Parathyroid adenoma (tissue), 2 donors: ENCODE measurements at regions not wholly inside any gene's neighbourhood (a gene's known extent, or its start where the extent isn't known, plus 50 kb on each side); places are given as distances from the start of the nearest gene placed in this dataset.

Experiments used
- H2AFZ ChIP-seq: fragments of 300-600 bp; sonication (generic); one replicate; pipeline ENCODE4 v1.7.0; 2017; ENCODE audit warnings: antibody characterized with exemption, mild to moderate bottlenecking
- H3K27ac ChIP-seq: fragments of 300-600 bp; sonication (generic); one replicate; pipeline ENCODE4 v1.7.0; 2017
- H3K27me3 ChIP-seq: fragments of 300-600 bp; sonication (generic); one replicate; pipeline ENCODE4 v1.7.0; 2017; ENCODE audit warnings: low read length; ENCODE audit not compliant: control insufficient read depth, insufficient read depth
- H3K36me3 ChIP-seq: fragments of 300-600 bp; sonication (generic); one replicate; pipeline ENCODE4 v1.7.0; 2017; ENCODE audit warnings: low read length; ENCODE audit not compliant: control insufficient read depth, insufficient read depth
- H3K4me1 ChIP-seq: fragments of 300-600 bp; sonication (generic); one replicate; pipeline ENCODE4 v1.7.0; 2017; ENCODE audit warnings: control low read depth
- H3K4me2 ChIP-seq: fragments of 300-600 bp; sonication (generic); one replicate; pipeline ENCODE4 v1.7.0; 2017; ENCODE audit warnings: low read length
- H3K4me3 ChIP-seq: fragments of 300-600 bp; sonication (generic); one replicate; pipeline ENCODE4 v1.7.0; 2017; ENCODE audit warnings: low read depth, low read length
- H3K79me2 ChIP-seq: fragments of 300-600 bp; sonication (generic); one replicate; pipeline ENCODE4 v1.7.0; 2017; ENCODE audit warnings: control low read depth
- H3K9ac ChIP-seq: fragments of 300-600 bp; sonication (generic); one replicate; pipeline ENCODE4 v1.7.0; 2017; ENCODE audit warnings: mild to moderate bottlenecking
- H3K9me3 ChIP-seq: fragments of 300-600 bp; sonication (generic); one replicate; pipeline ENCODE4 v1.7.0; 2017; ENCODE audit warnings: low read length; ENCODE audit not compliant: control insufficient read depth
- TF ChIP-seq, protein P1 (sequence below): fragments of 300-600 bp; sonication (generic); IDR thresholded peaks from one replicate; pipeline ENCODE4 v1.7.0; 2017; ENCODE audit warnings: antibody characterized with exemption, mild to moderate bottlenecking
- donor health status: primary hyperparathyroidism.

DNA sequence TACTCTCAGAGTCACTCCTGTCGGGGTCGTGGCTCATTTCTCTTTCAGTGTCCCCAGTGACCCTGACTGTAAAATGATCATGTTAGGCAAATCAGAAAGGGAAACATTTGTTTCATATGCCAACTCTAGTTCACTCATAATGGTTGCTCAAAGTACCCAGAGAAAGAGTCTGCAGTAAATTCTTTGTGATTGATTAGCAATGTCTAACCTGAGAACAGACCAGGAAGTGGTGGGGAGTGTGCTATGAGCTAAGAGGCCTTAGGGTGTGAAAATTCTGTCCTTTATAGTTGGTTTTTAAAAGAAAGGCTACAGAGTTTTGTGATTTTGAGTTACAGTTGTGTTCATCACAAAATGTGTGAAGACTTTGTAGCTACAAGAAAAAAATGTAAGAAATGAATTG, 108.9 kb downstream of the EDEM1 start:
- Histone ChIP-seq H3K4me2 (no peak overlapping the region), H3K4me1 (no peaks in the 10 kb centered on the region), H3K4me3 (no peak overlapping the region), H3K79me2 (no peaks in the 10 kb centered on the region), H3K9me3 (no peaks in the 10 kb centered on the region), H3K9ac (no peak overlapping the region), H3K27ac (no peak overlapping the region), H3K36me3 (no peaks in the 10 kb centered on the region), H2AFZ (no peak overlapping the region), H3K27me3 (no peaks in the 10 kb centered on the region)
- TF ChIP-seq, protein P1, sequence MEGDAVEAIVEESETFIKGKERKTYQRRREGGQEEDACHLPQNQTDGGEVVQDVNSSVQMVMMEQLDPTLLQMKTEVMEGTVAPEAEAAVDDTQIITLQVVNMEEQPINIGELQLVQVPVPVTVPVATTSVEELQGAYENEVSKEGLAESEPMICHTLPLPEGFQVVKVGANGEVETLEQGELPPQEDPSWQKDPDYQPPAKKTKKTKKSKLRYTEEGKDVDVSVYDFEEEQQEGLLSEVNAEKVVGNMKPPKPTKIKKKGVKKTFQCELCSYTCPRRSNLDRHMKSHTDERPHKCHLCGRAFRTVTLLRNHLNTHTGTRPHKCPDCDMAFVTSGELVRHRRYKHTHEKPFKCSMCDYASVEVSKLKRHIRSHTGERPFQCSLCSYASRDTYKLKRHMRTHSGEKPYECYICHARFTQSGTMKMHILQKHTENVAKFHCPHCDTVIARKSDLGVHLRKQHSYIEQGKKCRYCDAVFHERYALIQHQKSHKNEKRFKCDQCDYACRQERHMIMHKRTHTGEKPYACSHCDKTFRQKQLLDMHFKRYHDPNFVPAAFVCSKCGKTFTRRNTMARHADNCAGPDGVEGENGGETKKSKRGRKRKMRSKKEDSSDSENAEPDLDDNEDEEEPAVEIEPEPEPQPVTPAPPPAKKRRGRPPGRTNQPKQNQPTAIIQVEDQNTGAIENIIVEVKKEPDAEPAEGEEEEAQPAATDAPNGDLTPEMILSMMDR: no peak

DNA sequence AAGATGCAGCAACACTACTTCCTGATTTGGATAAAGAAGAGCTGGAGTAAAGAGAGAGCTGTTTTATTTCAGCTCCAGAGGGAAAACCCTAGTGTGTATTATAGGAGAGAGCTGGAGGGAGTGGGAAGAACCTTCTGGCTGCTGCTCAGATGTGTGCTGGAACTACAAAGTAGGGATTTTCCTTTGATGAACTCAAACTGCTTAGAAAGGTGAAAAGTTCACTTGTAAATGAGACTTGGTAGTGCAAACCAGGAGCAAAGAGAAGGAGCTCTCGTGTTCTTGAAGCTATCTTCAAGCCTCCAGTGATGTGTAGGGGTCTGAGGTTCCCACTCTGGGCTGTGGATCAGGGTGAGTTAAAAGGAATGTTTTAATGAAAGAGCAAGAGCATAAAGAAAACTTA, 110.4 kb downstream of the EDEM1 start:
- no peak overlapping the region for H2AFZ ChIP-seq
- H3K4me3 ChIP-seq: no peak overlapping the region
- H3K9ac ChIP-seq: no peak overlapping the region
- no peaks in the 10 kb centered on the region for H3K79me2 ChIP-seq
- no peaks in the 10 kb centered on the region for H3K4me1 ChIP-seq
- no peaks in the 10 kb centered on the region for H3K36me3 ChIP-seq
- H3K27me3 ChIP-seq: no peaks in the 10 kb centered on the region
- no peak overlapping the region for H3K27ac ChIP-seq
- no peak overlapping the region for H3K4me2 ChIP-seq
- TF ChIP-seq, protein P1: no peak
- no peaks in the 10 kb centered on the region for H3K9me3 ChIP-seq

DNA sequence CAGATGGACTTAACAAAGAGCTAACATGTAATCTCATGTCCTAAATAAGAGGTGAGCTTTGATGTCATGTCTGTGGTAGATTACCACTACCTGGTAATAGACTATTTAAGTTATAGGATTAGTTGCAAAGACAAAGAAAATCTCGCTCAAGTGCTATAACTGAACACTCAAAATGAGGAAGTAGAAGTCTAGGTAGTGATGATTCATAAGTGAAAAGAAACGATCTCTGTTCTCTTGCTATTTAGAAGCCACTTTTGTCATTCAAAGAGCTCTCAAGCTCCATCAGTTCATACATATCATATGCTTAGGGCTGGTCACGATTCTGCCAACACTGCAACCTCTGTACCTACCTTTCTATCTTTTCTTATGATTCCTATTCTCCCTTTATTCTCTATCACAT, 110.9 kb downstream of the EDEM1 start:
- Histone ChIP-seq H3K4me1 (no peaks in the 10 kb centered on the region), H3K36me3 (no peaks in the 10 kb centered on the region), H3K27ac (no peak overlapping the region), H3K9ac (no peak overlapping the region), H2AFZ (no peak overlapping the region), H3K4me3 (no peak overlapping the region), H3K79me2 (no peaks in the 10 kb centered on the region), H3K9me3 (no peaks in the 10 kb centered on the region), H3K27me3 (no peaks in the 10 kb centered on the region), H3K4me2 (no peak overlapping the region)
- TF ChIP-seq, protein P1: no peak

DNA sequence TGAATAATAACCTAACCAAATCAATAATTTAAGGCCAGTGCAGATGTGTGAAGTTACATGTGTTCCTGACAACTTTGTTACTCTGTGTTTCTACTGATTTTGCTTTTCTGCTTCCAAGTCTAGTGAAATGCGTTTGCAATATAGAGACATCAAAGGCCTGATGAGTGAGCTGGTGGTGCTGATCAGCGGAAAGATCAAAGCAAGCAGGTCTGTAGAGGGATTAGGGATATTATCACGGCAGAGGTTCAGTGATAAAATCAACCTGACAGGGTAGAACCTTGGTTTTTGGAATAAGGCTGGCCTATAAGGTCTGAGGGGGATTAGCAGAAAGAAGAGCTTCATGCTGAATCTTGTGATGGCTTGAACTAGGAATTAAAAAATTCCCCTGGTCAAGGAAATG, 111.7 kb downstream of the EDEM1 start:
- TF ChIP-seq, protein P1: no peak
- H3K9me3 ChIP-seq: no peaks in the 10 kb centered on the region
- no peak overlapping the region for H2AFZ ChIP-seq
- H3K27me3 ChIP-seq: no peaks in the 10 kb centered on the region
- H3K79me2 ChIP-seq: no peaks in the 10 kb centered on the region
- H3K27ac ChIP-seq: no peak overlapping the region
- H3K9ac ChIP-seq: no peak overlapping the region
- no peaks in the 10 kb centered on the region for H3K4me1 ChIP-seq
- H3K4me3 ChIP-seq: no peak overlapping the region
- no peaks in the 10 kb centered on the region for H3K36me3 ChIP-seq
- H3K4me2 ChIP-seq: no peak overlapping the region

DNA sequence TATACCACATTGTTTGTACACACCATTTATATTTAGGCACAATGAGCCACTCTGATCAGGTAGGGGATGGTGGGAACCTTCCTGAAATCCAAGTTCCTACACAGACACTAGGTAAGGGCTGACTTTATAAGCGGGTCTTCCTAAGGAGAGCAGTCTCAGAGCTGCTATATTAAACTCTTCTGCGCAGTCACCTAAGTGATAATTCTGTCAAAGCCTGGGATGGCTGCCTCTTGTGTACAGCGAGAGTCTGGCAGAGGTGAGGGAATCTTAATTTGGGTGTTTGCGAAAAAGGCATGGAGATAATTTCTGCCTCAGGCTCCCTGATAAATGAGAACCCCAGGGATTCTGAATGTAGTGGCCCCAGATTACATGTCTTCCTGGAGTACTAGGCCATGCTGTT, 113.1 kb downstream of the EDEM1 start:
- H3K4me3 ChIP-seq: no peak overlapping the region
- no peaks in the 10 kb centered on the region for H3K79me2 ChIP-seq
- H3K27ac ChIP-seq: no peak overlapping the region
- H3K9me3 ChIP-seq: no peaks in the 10 kb centered on the region
- H3K36me3 ChIP-seq: no peaks in the 10 kb centered on the region
- TF ChIP-seq, protein P1: no peak
- no peaks in the 10 kb centered on the region for H3K4me1 ChIP-seq
- no peak overlapping the region for H3K9ac ChIP-seq
- H3K27me3 ChIP-seq: no peaks in the 10 kb centered on the region
- no peak overlapping the region for H3K4me2 ChIP-seq
- H2AFZ ChIP-seq: no peak overlapping the region
